Transverse colon (tissue), 4 donors: ENCODE measurements at regions not wholly inside any gene's neighbourhood (a gene's known extent, or its start where the extent isn't known, plus 50 kb on each side); places are given as distances from the start of the nearest gene placed in this dataset.
A peak's percentile ranks its signal among the peaks of the same experiment; 100 is the strongest.

Experiments
- DNase-seq: peaks from one replicate; pipeline ENCODE4 v3.0.0-alpha.2; 2019
- H3K27ac ChIP-seq, 4 donors: fragments of 200-600 bp; sonication (generic); 2 replicates each; pipeline ENCODE4 v1.5.1; 2016 to 2018; ENCODE audit warnings: inconsistent platforms in 4 of 4
- H3K27me3 ChIP-seq: fragments of 200-600 bp; sonication (generic); 2 replicates; pipeline ENCODE4 v1.5.1; 2017; ENCODE audit warnings: inconsistent platforms
- H3K36me3 ChIP-seq, 4 donors: fragments of 200-600 bp; sonication (generic); 2 replicates each; pipeline ENCODE4 v1.5.1; 2017 to 2019; ENCODE audit warnings: inconsistent platforms in 4 of 4
- H3K4me1 ChIP-seq, 4 donors: fragments of 200-600 bp; sonication (generic); 2 replicates each; pipeline ENCODE4 v1.5.1; 2017 to 2020; ENCODE audit warnings: inconsistent platforms in 4 of 4
- H3K4me3 ChIP-seq, 4 donors: fragments of 200-600 bp; sonication (generic); 1 replicate in 1 of 4; 2 replicates in 3 of 4; pipeline versions ENCODE4 v1.5.1 to v1.6.1; 2017 to 2019; ENCODE audit warnings: inconsistent platforms in 4 of 4
- H3K9me3 ChIP-seq, 2 donors: fragments of 200-600 bp; sonication (generic); 2 replicates each; pipeline ENCODE4 v1.5.1; 2017 to 2019; ENCODE audit warnings: inconsistent platforms in 2 of 2
- CTCF ChIP-seq, 5 experiments: fragments of 200-600 bp in 3 of 5; fragments of 450-650 bp in 2 of 5; sonication (generic) in 3 of 5; IDR thresholded peaks; 1 replicate in 2 of 5; 2 replicates in 3 of 5; pipeline ENCODE4 v1.5.1; 2016 to 2017; ENCODE audit warnings: antibody characterized with exemption in 5 of 5, inconsistent platforms in 3 of 5, mild to moderate bottlenecking in 2 of 5, moderate library complexity in 1 of 5
- EP300 ChIP-seq: sonication (generic); formaldehyde crosslinking; IDR thresholded peaks from one replicate; pipeline ENCODE4 v1.6.1; 2017; ENCODE audit warnings: antibody characterized with exemption, low read depth
- POLR2A ChIP-seq: fragments of 450-650 bp; IDR thresholded peaks from one replicate; pipeline ENCODE4 v1.6.1; 2016; ENCODE audit warnings: antibody characterized with exemption, mild to moderate bottlenecking, moderate library complexity
- POLR2AphosphoS5 ChIP-seq, 3 donors: sonication (generic); formaldehyde crosslinking; IDR thresholded peaks; one replicate each; pipeline ENCODE4 v1.6.1; 2016; ENCODE audit warnings: antibody characterized with exemption in 3 of 3
- WGBS, 2 donors: methylation state at CpG; one replicate each; pipeline ENCODE4 v1.1.5; 2018; ENCODE audit warnings: low coverage in 1 of 2; 5-methylcytosine and 5-hydroxymethylcytosine counted together
- in situ Hi-C, 4 donors: fragments of 200-750 bp; cut with MboI; loops; one replicate each; pipeline versions ENCODE4 v1.15.0 to v1.15.1; 2017; ENCODE audit warnings: low sequenced_read_pairs in 3 of 4, low pct_ligation_motif_present in 1 of 4, low pct_unique_long_range_greater_than_20kb in 1 of 4
- intact Hi-C: fragments of 100-400 bp; cut with DNase I; formaldehyde crosslinking; loops from one replicate; pipeline ENCODE4 v1.15.1; 2023; ENCODE audit warnings: low total_unique reads

DNA sequence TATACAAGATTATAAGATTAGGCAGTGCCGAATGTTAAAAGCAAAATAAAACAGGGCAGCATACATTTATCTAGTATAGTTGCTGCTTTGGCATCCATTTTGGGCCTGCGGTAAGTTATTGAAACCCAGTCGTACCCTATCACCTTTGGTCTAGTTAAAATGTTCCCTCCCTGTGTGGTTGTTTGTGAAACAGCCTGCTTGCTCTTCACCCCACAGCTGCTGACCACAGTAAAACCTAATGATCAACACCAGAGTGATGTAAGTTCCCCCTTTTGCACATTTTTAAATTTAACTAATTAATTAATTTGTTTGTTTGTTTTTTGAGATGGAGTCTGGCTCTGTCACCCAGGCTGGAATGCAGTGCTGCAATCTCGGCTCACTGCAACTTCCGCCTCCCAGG, 50.3 kb upstream of the TXNDC5 start:
- in situ Hi-C loops: no loop called here
- WGBS, 2 donors: 54 to 90% methylated on average over 5 of the region's 5 CpGs

More for the DNA sequence above, 50.3 kb upstream of the TXNDC5 start:
- peak overlapping the region in 2 of 4 donors; percentile 9 to 46 for H3K27ac ChIP-seq
- no peaks in the 10 kb centered on the region for H3K27me3 ChIP-seq
- H3K4me1 ChIP-seq: no peaks in the 10 kb centered on the region
- H3K4me3 ChIP-seq: no peak overlapping the region
- no peaks in the 10 kb centered on the region for H3K9me3 ChIP-seq
- intact Hi-C loops: no loop called here
- no peak for TF ChIP-seq POLR2A
- TF ChIP-seq EP300: no peak
- no peak for TF ChIP-seq CTCF (IDR thresholded peaks at IDR 0.05)
- TF ChIP-seq POLR2AphosphoS5 (IDR thresholded peaks at IDR 0.05): no peak
- H3K36me3 ChIP-seq: no peaks in the 10 kb centered on the region
- DNase-seq: no peak
